ENCODE measurements at regions not wholly inside any gene's neighbourhood (a gene's known extent, or its start where the extent isn't known, plus 50 kb on each side); places are given as distances from the start of the nearest gene placed in this dataset.
"Not testable (repeated sequence)": the region's sequence is repeated elsewhere in the genome, so short reads cannot be mapped to it uniquely, and the experiment has no call there.

- H3K4me1 Mint-ChIP-seq (ENCODE audit: low read depth, unreplicated experiment) = peaks cover 13% of the 10 kb centered on the region
- intact Hi-C loops (cut with micrococcal nuclease; ENCODE audit: unreplicated experiment) = loop anchor here (5.0 to 10.0 kb wide), 3 partner anchors 133 to 166 kb away; no protein-coding TSS in a partner anchor
- H3K36me3 Mint-ChIP-seq (ENCODE audit: insufficient read depth, unreplicated experiment) = peaks cover 8% of the 10 kb centered on the region
- H3K9me3 Mint-ChIP-seq (ENCODE audit: low read depth, unreplicated experiment) = no peaks in the 10 kb centered on the region
- DNase-seq = peak; percentile 59
- no TSS peak for BruUV-seq (replicated peaks)
- peak overlapping the region; percentile 69 for H3K4me3 Mint-ChIP-seq (ENCODE audit: low read depth, unreplicated experiment)
- H3K27me3 Mint-ChIP-seq (ENCODE audit: unreplicated experiment) = no peaks in the 10 kb centered on the region
- TF ChIP-seq CTCF (IDR thresholded peaks at IDR 0.05; ENCODE audit: unreplicated experiment) = no peak
- CTCF ChIA-PET = no interaction called here
- peak overlapping the region; percentile 96 for H3K27ac Mint-ChIP-seq (ENCODE audit: unreplicated experiment)
These were observed 146.4 kb upstream of the DIAPH2 start for GRCh38 chrX:96538104-96538725.

GRCh38 chrX:96540111-96540631 lies 144.5 kb upstream of the DIAPH2 start:
- no peak for TF ChIP-seq CTCF (IDR thresholded peaks at IDR 0.05; ENCODE audit: unreplicated experiment)
- peaks cover 13% of the 10 kb centered on the region for H3K4me1 Mint-ChIP-seq (ENCODE audit: low read depth, unreplicated experiment)
- no peaks in the 10 kb centered on the region for H3K27me3 Mint-ChIP-seq (ENCODE audit: unreplicated experiment)
- no peak overlapping the region for H3K27ac Mint-ChIP-seq (ENCODE audit: unreplicated experiment)
- no TSS peak for BruUV-seq (replicated peaks)
- CTCF ChIA-PET = no interaction called here
- no peak for DNase-seq
- peaks cover 8% of the 10 kb centered on the region for H3K36me3 Mint-ChIP-seq (ENCODE audit: insufficient read depth, unreplicated experiment)
- intact Hi-C loops (cut with micrococcal nuclease; ENCODE audit: unreplicated experiment) = no loop called here
- no peak overlapping the region for H3K4me3 Mint-ChIP-seq (ENCODE audit: low read depth, unreplicated experiment)
- H3K9me3 Mint-ChIP-seq (ENCODE audit: low read depth, unreplicated experiment) = no peaks in the 10 kb centered on the region

GRCh38 chrX:96546281-96546680 lies 138.4 kb upstream of the DIAPH2 start:
- intact Hi-C loops (cut with micrococcal nuclease; ENCODE audit: unreplicated experiment); H3K27ac Mint-ChIP-seq (ENCODE audit: unreplicated experiment); H3K9me3 Mint-ChIP-seq (ENCODE audit: low read depth, unreplicated experiment); DNase-seq; H3K27me3 Mint-ChIP-seq (ENCODE audit: unreplicated experiment); BruUV-seq (replicated peaks); H3K4me3 Mint-ChIP-seq (ENCODE audit: low read depth, unreplicated experiment); H3K4me1 Mint-ChIP-seq (ENCODE audit: low read depth, unreplicated experiment); H3K36me3 Mint-ChIP-seq (ENCODE audit: insufficient read depth, unreplicated experiment): not testable (repeated sequence)
- CTCF ChIA-PET = interaction anchor here (0.6 kb wide), 1 partner anchor 24 kb away, joined by 7 read pairs; no protein-coding TSS in a partner anchor

- Mint-ChIP-seq H3K4me1 (ENCODE audit: low read depth, unreplicated experiment) (no peaks in the 10 kb centered on the region), H3K27ac (ENCODE audit: unreplicated experiment) (no peak overlapping the region), H3K36me3 (ENCODE audit: insufficient read depth, unreplicated experiment) (no peaks in the 10 kb centered on the region), H3K9me3 (ENCODE audit: low read depth, unreplicated experiment) (no peaks in the 10 kb centered on the region), H3K27me3 (ENCODE audit: unreplicated experiment) (no peaks in the 10 kb centered on the region), H3K4me3 (ENCODE audit: low read depth, unreplicated experiment) (no peak overlapping the region)
- TF ChIP-seq CTCF (IDR thresholded peaks at IDR 0.05; ENCODE audit: unreplicated experiment) = no peak
- no TSS peak for BruUV-seq (replicated peaks)
- intact Hi-C loops (cut with micrococcal nuclease; ENCODE audit: unreplicated experiment) = no loop called here
- CTCF ChIA-PET = no interaction called here
- no peak for DNase-seq
These were observed 133.2 kb upstream of the DIAPH2 start for GRCh38 chrX:96551322-96551872.

- CTCF ChIA-PET = no interaction called here
- no peak for TF ChIP-seq CTCF (IDR thresholded peaks at IDR 0.05; ENCODE audit: unreplicated experiment)
- Mint-ChIP-seq H3K4me3 (ENCODE audit: low read depth, unreplicated experiment) (no peak overlapping the region), H3K27ac (ENCODE audit: unreplicated experiment) (no peak overlapping the region), H3K4me1 (ENCODE audit: low read depth, unreplicated experiment) (no peaks in the 10 kb centered on the region), H3K36me3 (ENCODE audit: insufficient read depth, unreplicated experiment) (no peaks in the 10 kb centered on the region), H3K9me3 (ENCODE audit: low read depth, unreplicated experiment) (no peaks in the 10 kb centered on the region), H3K27me3 (ENCODE audit: unreplicated experiment) (no peaks in the 10 kb centered on the region)
- BruUV-seq (replicated peaks) = no TSS peak
- no peak for DNase-seq
- intact Hi-C loops (cut with micrococcal nuclease; ENCODE audit: unreplicated experiment) = no loop called here
These were observed 127.8 kb upstream of the DIAPH2 start for GRCh38 chrX:96556886-96557285.

- intact Hi-C loops (cut with micrococcal nuclease; ENCODE audit: unreplicated experiment); H3K9me3 Mint-ChIP-seq (ENCODE audit: low read depth, unreplicated experiment); CTCF ChIA-PET; H3K36me3 Mint-ChIP-seq (ENCODE audit: insufficient read depth, unreplicated experiment); H3K4me1 Mint-ChIP-seq (ENCODE audit: low read depth, unreplicated experiment); H3K27ac Mint-ChIP-seq (ENCODE audit: unreplicated experiment); H3K27me3 Mint-ChIP-seq (ENCODE audit: unreplicated experiment); BruUV-seq (replicated peaks); DNase-seq; H3K4me3 Mint-ChIP-seq (ENCODE audit: low read depth, unreplicated experiment): not testable (repeated sequence)
These were observed 123.5 kb upstream of the DIAPH2 start for GRCh38 chrX:96561129-96561528.
